DMS153 treated with DMSO at 0.1 percent for 48 hours (cell line): ENCODE measurements at regions not wholly inside any gene's neighbourhood (a gene's known extent, or its start where the extent isn't known, plus 50 kb on each side); places are given as distances from the start of the nearest gene placed in this dataset.

Experiments used
- DNase-seq: peaks from one replicate; lab custom pipeline; 2025; ENCODE audit not compliant: unreplicated experiment; lab: John Stamatoyannopoulos, UW

GRCh38 chr20:1798982-1799381, 96.2 kb upstream of the SIRPA start:
- DNase-seq, result no peak

- no peak for DNase-seq
Measured at GRCh38 chr20:1793821-1794220, 101.4 kb upstream of the SIRPA start.

- DNase-seq, result no peak
Measured at GRCh38 chr20:1792274-1792673, 102.9 kb upstream of the SIRPA start.

GRCh38 chr20:1790386-1790785, 104.8 kb upstream of the SIRPA start:
- DNase-seq, result no peak

GRCh38 chr20:1788044-1788443, 107.2 kb upstream of the SIRPA start:
- no peak for DNase-seq

- DNase-seq, result no peak
Measured at GRCh38 chr20:1786486-1786885, 108.7 kb upstream of the SIRPA start.

- DNase-seq, result no peak
Measured at GRCh38 chr20:1784586-1784985, 110.6 kb upstream of the SIRPA start.

- no peak for DNase-seq
Measured at GRCh38 chr20:1783245-1783644, 112.0 kb upstream of the SIRPA start.

- DNase-seq, result no peak
Measured at GRCh38 chr20:1782181-1782580, 113.0 kb upstream of the SIRPA start.

GRCh38 chr20:1779567-1779966, 115.6 kb upstream of the SIRPA start:
- DNase-seq, result no peak

GRCh38 chr20:1778338-1778737, 116.9 kb upstream of the SIRPA start:
- DNase-seq, result no peak

GRCh38 chr20:1777476-1777820, 117.8 kb upstream of the SIRPA start:
- DNase-seq, result no peak

- peak; percentile 41 for DNase-seq
Measured at GRCh38 chr20:1776681-1777475, 118.3 kb upstream of the SIRPA start.

GRCh38 chr20:1775117-1775516, 117.5 kb upstream of the SIRPG start:
- no peak for DNase-seq

- DNase-seq, result no peak
Measured at GRCh38 chr20:1774479-1774878, 116.9 kb upstream of the SIRPG start.

GRCh38 chr20:1773816-1774215, 116.2 kb upstream of the SIRPG start:
- no peak for DNase-seq

GRCh38 chr20:1769491-1769890, 111.9 kb upstream of the SIRPG start:
- no peak for DNase-seq

- no peak for DNase-seq
Measured at GRCh38 chr20:1766731-1767130, 109.2 kb upstream of the SIRPG start.

- DNase-seq, result peak; percentile 43
Measured at GRCh38 chr20:1764136-1765033, 106.8 kb upstream of the SIRPG start.

GRCh38 chr20:1761598-1761997, 104.0 kb upstream of the SIRPG start:
- DNase-seq, result no peak

GRCh38 chr20:1761116-1761515, 103.5 kb upstream of the SIRPG start:
- DNase-seq, result no peak

- DNase-seq, result no peak
Measured at GRCh38 chr20:1758765-1759164, 101.2 kb upstream of the SIRPG start.
